ENCODE measurements at regions not wholly inside any gene's neighbourhood (a gene's known extent, or its start where the extent isn't known, plus 50 kb on each side); places are given as distances from the start of the nearest gene placed in this dataset.
"Not testable (repeated sequence)": the region's sequence is repeated elsewhere in the genome, so short reads cannot be mapped to it uniquely, and the experiment has no call there.

- no peak overlapping the region for H3K27ac ChIP-seq (ENCODE audit: low read length)
- H3K4me3 ChIP-seq (ENCODE audit: low read depth in 1 of 2, low read length in 2 of 2), result no peak overlapping the region
- no peaks in the 10 kb centered on the region for H3K27me3 ChIP-seq (ENCODE audit: low read depth, low read length)
- no peaks in the 10 kb centered on the region for H3K4me1 ChIP-seq (ENCODE audit: control insufficient read depth in 1 of 2, insufficient read depth in 2 of 2, low read length in 2 of 2)
- no peaks in the 10 kb centered on the region for H3K9me3 ChIP-seq (ENCODE audit: control insufficient read depth in 1 of 2, low read length in 2 of 2)
- no peaks in the 10 kb centered on the region for H3K36me3 ChIP-seq (ENCODE audit: control insufficient read depth in 1 of 2, insufficient read depth in 2 of 2, low read length in 2 of 2)
Measured at GRCh38 chr14:82657186-82657675, 1123.6 kb upstream of the SEL1L start.

- no peaks in the 10 kb centered on the region for H3K36me3 ChIP-seq (ENCODE audit: control insufficient read depth in 1 of 2, insufficient read depth in 2 of 2, low read length in 2 of 2)
- no peaks in the 10 kb centered on the region for H3K27me3 ChIP-seq (ENCODE audit: low read depth, low read length)
- no peaks in the 10 kb centered on the region for H3K9me3 ChIP-seq (ENCODE audit: control insufficient read depth in 1 of 2, low read length in 2 of 2)
- no peak overlapping the region for H3K27ac ChIP-seq (ENCODE audit: low read length)
- no peak overlapping the region for H3K4me3 ChIP-seq (ENCODE audit: low read depth in 1 of 2, low read length in 2 of 2)
- no peaks in the 10 kb centered on the region for H3K4me1 ChIP-seq (ENCODE audit: control insufficient read depth in 1 of 2, insufficient read depth in 2 of 2, low read length in 2 of 2)
Measured at GRCh38 chr14:82661258-82661657, 1127.6 kb upstream of the SEL1L start.

GRCh38 chr14:82667006-82667405 lies 1133.4 kb upstream of the SEL1L start:
- Histone ChIP-seq H3K4me1 (ENCODE audit: control insufficient read depth in 1 of 2, insufficient read depth in 2 of 2, low read length in 2 of 2) (no peaks in the 10 kb centered on the region), H3K9me3 (ENCODE audit: control insufficient read depth in 1 of 2, low read length in 2 of 2) (no peaks in the 10 kb centered on the region), H3K36me3 (ENCODE audit: control insufficient read depth in 1 of 2, insufficient read depth in 2 of 2, low read length in 2 of 2) (no peaks in the 10 kb centered on the region), H3K27ac (ENCODE audit: low read length) (no peak overlapping the region), H3K27me3 (ENCODE audit: low read depth, low read length) (no peaks in the 10 kb centered on the region), H3K4me3 (ENCODE audit: low read depth in 1 of 2, low read length in 2 of 2) (no peak overlapping the region)

GRCh38 chr14:82667501-82667900 lies 1133.8 kb upstream of the SEL1L start:
- H3K27me3 ChIP-seq (ENCODE audit: low read depth, low read length), result no peaks in the 10 kb centered on the region
- no peak overlapping the region for H3K4me3 ChIP-seq (ENCODE audit: low read depth in 1 of 2, low read length in 2 of 2)
- no peaks in the 10 kb centered on the region for H3K36me3 ChIP-seq (ENCODE audit: control insufficient read depth in 1 of 2, insufficient read depth in 2 of 2, low read length in 2 of 2)
- no peaks in the 10 kb centered on the region for H3K4me1 ChIP-seq (ENCODE audit: control insufficient read depth in 1 of 2, insufficient read depth in 2 of 2, low read length in 2 of 2)
- H3K9me3 ChIP-seq (ENCODE audit: control insufficient read depth in 1 of 2, low read length in 2 of 2), result no peaks in the 10 kb centered on the region
- no peak overlapping the region for H3K27ac ChIP-seq (ENCODE audit: low read length)

GRCh38 chr14:82676403-82676802 lies 1142.8 kb upstream of the SEL1L start:
- Histone ChIP-seq H3K9me3 (ENCODE audit: control insufficient read depth in 1 of 2, low read length in 2 of 2) (no peaks in the 10 kb centered on the region), H3K4me1 (ENCODE audit: control insufficient read depth in 1 of 2, insufficient read depth in 2 of 2, low read length in 2 of 2) (no peaks in the 10 kb centered on the region), H3K27ac (ENCODE audit: low read length) (no peak overlapping the region), H3K36me3 (ENCODE audit: control insufficient read depth in 1 of 2, insufficient read depth in 2 of 2, low read length in 2 of 2) (no peaks in the 10 kb centered on the region), H3K27me3 (ENCODE audit: low read depth, low read length) (no peaks in the 10 kb centered on the region), H3K4me3 (ENCODE audit: low read depth in 1 of 2, low read length in 2 of 2) (no peak overlapping the region)

GRCh38 chr14:82689948-82690347 lies 1156.3 kb upstream of the SEL1L start:
- no peak overlapping the region for H3K4me3 ChIP-seq (ENCODE audit: low read depth in 1 of 2, low read length in 2 of 2)
- no peaks in the 10 kb centered on the region for H3K4me1 ChIP-seq (ENCODE audit: control insufficient read depth in 1 of 2, insufficient read depth in 2 of 2, low read length in 2 of 2)
- H3K9me3 ChIP-seq (ENCODE audit: control insufficient read depth in 1 of 2, low read length in 2 of 2), result no peaks in the 10 kb centered on the region
- no peaks in the 10 kb centered on the region for H3K27me3 ChIP-seq (ENCODE audit: low read depth, low read length)
- no peak overlapping the region for H3K27ac ChIP-seq (ENCODE audit: low read length)
- H3K36me3 ChIP-seq (ENCODE audit: control insufficient read depth in 1 of 2, insufficient read depth in 2 of 2, low read length in 2 of 2), result no peaks in the 10 kb centered on the region

GRCh38 chr14:82691191-82691590 lies 1157.5 kb upstream of the SEL1L start:
- H3K27ac ChIP-seq (ENCODE audit: low read length); H3K9me3 ChIP-seq (ENCODE audit: control insufficient read depth in 1 of 2, low read length in 2 of 2); H3K27me3 ChIP-seq (ENCODE audit: low read depth, low read length); H3K4me3 ChIP-seq (ENCODE audit: low read depth in 1 of 2, low read length in 2 of 2); H3K4me1 ChIP-seq (ENCODE audit: control insufficient read depth in 1 of 2, insufficient read depth in 2 of 2, low read length in 2 of 2); H3K36me3 ChIP-seq (ENCODE audit: control insufficient read depth in 1 of 2, insufficient read depth in 2 of 2, low read length in 2 of 2): not testable (repeated sequence)

- H3K4me1 ChIP-seq (ENCODE audit: control insufficient read depth in 1 of 2, insufficient read depth in 2 of 2, low read length in 2 of 2), result no peaks in the 10 kb centered on the region
- H3K27me3 ChIP-seq (ENCODE audit: low read depth, low read length), result no peaks in the 10 kb centered on the region
- H3K36me3 ChIP-seq (ENCODE audit: control insufficient read depth in 1 of 2, insufficient read depth in 2 of 2, low read length in 2 of 2), result no peaks in the 10 kb centered on the region
- no peaks in the 10 kb centered on the region for H3K9me3 ChIP-seq (ENCODE audit: control insufficient read depth in 1 of 2, low read length in 2 of 2)
- no peak overlapping the region for H3K27ac ChIP-seq (ENCODE audit: low read length)
- no peak overlapping the region for H3K4me3 ChIP-seq (ENCODE audit: low read depth in 1 of 2, low read length in 2 of 2)
Measured at GRCh38 chr14:82694820-82695219, 1161.2 kb upstream of the SEL1L start.

GRCh38 chr14:82704218-82704617 lies 1170.6 kb upstream of the SEL1L start:
- H3K27me3 ChIP-seq (ENCODE audit: low read depth, low read length), result no peaks in the 10 kb centered on the region
- peaks cover 0 to under 1% of the 10 kb centered on the region in 2 donors for H3K9me3 ChIP-seq (ENCODE audit: control insufficient read depth in 1 of 2, low read length in 2 of 2)

GRCh38 chr14:82710267-82710841 lies 1176.7 kb upstream of the SEL1L start:
- H3K36me3 ChIP-seq (ENCODE audit: control insufficient read depth in 1 of 2, insufficient read depth in 2 of 2, low read length in 2 of 2), result no peaks in the 10 kb centered on the region
- no peaks in the 10 kb centered on the region for H3K4me1 ChIP-seq (ENCODE audit: control insufficient read depth in 1 of 2, insufficient read depth in 2 of 2, low read length in 2 of 2)
- H3K27me3 ChIP-seq (ENCODE audit: low read depth, low read length), result no peaks in the 10 kb centered on the region
- no peak overlapping the region for H3K4me3 ChIP-seq (ENCODE audit: low read depth in 1 of 2, low read length in 2 of 2)
- no peak overlapping the region for H3K27ac ChIP-seq (ENCODE audit: low read length)
- H3K9me3 ChIP-seq (ENCODE audit: control insufficient read depth in 1 of 2, low read length in 2 of 2), result peaks cover 0 to 6% of the 10 kb centered on the region in 2 donors

More at GRCh38 chr14:82704218-82704617, 1170.6 kb upstream of the SEL1L start:
- H3K4me1 ChIP-seq (ENCODE audit: control insufficient read depth in 1 of 2, insufficient read depth in 2 of 2, low read length in 2 of 2), result no peaks in the 10 kb centered on the region
- no peak overlapping the region for H3K27ac ChIP-seq (ENCODE audit: low read length)
- H3K36me3 ChIP-seq (ENCODE audit: control insufficient read depth in 1 of 2, insufficient read depth in 2 of 2, low read length in 2 of 2), result no peaks in the 10 kb centered on the region
- no peak overlapping the region for H3K4me3 ChIP-seq (ENCODE audit: low read depth in 1 of 2, low read length in 2 of 2)

GRCh38 chr14:82719617-82720016 lies 1186.0 kb upstream of the SEL1L start:
- Histone ChIP-seq H3K27ac (ENCODE audit: low read length) (no peak overlapping the region), H3K9me3 (ENCODE audit: control insufficient read depth in 1 of 2, low read length in 2 of 2) (no peaks in the 10 kb centered on the region), H3K4me3 (ENCODE audit: low read depth in 1 of 2, low read length in 2 of 2) (no peak overlapping the region), H3K4me1 (ENCODE audit: control insufficient read depth in 1 of 2, insufficient read depth in 2 of 2, low read length in 2 of 2) (peaks cover 0 to 11% of the 10 kb centered on the region in 2 donors), H3K36me3 (ENCODE audit: control insufficient read depth in 1 of 2, insufficient read depth in 2 of 2, low read length in 2 of 2) (no peaks in the 10 kb centered on the region), H3K27me3 (ENCODE audit: low read depth, low read length) (no peaks in the 10 kb centered on the region)

- Histone ChIP-seq H3K4me1 (ENCODE audit: control insufficient read depth in 1 of 2, insufficient read depth in 2 of 2, low read length in 2 of 2) (peaks cover 0 to 11% of the 10 kb centered on the region in 2 donors), H3K4me3 (ENCODE audit: low read depth in 1 of 2, low read length in 2 of 2) (no peak overlapping the region), H3K27me3 (ENCODE audit: low read depth, low read length) (no peaks in the 10 kb centered on the region), H3K36me3 (ENCODE audit: control insufficient read depth in 1 of 2, insufficient read depth in 2 of 2, low read length in 2 of 2) (no peaks in the 10 kb centered on the region), H3K9me3 (ENCODE audit: control insufficient read depth in 1 of 2, low read length in 2 of 2) (no peaks in the 10 kb centered on the region), H3K27ac (ENCODE audit: low read length) (no peak overlapping the region)
Measured at GRCh38 chr14:82720431-82720830, 1186.8 kb upstream of the SEL1L start.
